NCI-H2171 (cell line): ENCODE measurements at regions not wholly inside any gene's neighbourhood (a gene's known extent, or its start where the extent isn't known, plus 50 kb on each side); places are given as distances from the start of the nearest gene placed in this dataset.

ENCODE experiments used
- DNase-seq: peaks from one replicate; lab custom pipeline; 2025; lab: John Stamatoyannopoulos, UW

DNA sequence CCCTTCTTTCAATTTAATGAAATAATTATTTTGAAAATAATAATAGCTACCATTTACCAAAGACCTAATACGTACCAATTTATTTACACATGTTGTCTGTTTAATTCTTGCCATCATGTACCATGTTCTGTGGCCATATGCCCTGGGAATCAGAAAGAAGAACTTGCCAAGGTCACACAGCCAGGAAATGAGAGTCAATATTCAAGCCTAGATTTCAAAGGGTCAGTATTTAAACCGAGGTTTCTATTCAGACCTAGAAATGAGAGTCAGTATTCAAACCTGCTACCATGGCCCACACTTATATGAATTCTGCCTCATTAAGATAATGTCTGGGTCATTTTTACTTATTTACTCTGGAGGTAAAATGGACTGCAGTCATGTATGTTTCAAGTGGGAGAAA, 103.6 kb upstream of the TBL1XR1 start:
- DNase-seq, result no peak

DNA sequence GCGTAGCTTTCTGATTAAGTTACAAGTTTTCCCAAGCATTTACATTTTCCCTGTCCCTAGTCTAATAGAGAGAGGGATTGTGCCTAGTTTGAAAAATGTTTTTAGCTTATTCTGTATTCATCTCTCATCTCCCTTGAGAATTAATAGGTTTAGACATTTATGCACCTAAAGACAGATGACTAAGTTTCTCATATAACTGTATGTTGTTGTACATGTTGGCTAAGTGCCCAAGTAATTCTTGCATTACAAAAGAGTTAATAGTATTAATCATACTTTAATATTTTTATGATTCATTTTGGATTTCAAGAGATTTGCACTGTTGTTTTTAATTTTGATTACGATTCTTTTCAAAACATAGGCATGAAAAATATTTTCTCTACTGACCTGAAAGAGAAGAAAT, 109.0 kb upstream of the TBL1XR1 start:
- DNase-seq, result no peak

DNA sequence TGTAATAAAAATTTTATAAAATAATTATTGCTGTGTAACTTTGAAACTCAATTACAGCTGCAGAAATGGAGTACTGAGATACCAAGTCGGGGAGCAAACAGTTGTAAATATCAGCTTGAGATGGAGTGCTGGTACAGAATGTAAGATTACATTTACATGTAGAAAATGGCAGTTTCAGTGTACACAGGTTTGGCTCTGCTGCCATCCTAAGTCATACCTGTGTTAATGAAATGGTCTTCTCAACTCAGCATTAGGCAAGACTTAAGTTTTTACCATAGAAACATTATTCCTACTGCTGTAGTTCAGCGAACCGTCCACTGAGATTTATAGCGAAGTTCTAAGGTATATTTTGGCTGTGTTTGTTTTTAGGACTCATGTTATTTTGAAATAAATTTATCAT, 110.1 kb upstream of the TBL1XR1 start:
- DNase-seq, result no peak

DNA sequence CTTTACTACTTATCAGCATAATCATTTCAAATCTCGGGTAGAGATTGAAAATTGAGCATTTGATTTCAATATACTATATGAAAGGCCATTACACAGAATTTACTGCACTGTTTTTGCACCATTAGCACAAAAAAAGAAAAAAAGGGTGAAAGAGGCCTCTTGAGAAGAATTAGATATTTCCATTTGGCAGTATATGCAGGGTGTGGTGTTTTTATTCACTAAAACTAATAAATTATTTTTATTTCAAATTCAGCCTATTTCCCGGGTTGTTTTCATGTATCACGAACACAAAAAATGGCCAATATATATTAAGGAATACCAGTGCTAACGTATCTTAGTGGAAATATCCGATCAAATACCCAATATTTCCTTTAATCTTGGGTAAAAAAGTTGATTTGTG, 110.5 kb upstream of the TBL1XR1 start:
- DNase-seq, result no peak

DNA sequence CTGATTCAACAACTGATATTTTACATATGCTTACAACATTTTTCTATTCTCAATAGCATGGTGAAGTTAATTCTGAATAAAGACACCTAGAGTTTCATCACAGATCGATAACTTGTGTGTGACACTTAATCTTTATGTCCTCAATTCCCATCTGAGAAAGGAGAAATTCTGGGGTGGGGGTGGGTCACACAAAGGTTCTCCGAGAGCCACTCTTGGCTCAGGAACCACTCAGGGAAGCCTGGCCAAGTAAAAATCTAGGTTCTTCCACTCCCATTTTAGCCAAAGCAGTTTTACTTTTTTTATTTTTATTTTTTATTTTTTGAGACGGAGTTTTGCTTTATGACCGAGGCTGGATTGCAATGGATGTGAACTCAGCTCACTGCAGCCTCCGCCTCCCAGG, 111.0 kb upstream of the TBL1XR1 start:
- no peak for DNase-seq

DNA sequence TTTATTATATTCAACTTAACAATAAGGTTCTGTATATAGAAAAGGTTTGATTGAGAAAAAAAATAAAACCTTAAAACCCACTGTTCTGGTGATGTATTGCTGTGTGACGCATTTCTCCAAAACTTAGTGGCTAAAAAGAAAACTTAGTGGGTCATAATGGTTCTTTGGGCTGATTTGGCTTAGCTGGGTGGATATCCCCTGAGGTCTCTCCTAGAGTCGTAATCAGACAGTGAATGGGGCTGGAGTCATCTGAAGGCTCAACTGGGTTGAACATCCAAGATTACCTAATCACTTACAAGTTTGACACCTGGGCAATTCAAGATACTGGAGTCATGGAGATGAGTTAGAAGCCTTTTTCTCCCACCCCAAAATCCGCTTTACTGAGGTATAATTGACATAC, 111.6 kb upstream of the TBL1XR1 start:
- DNase-seq, result no peak

DNA sequence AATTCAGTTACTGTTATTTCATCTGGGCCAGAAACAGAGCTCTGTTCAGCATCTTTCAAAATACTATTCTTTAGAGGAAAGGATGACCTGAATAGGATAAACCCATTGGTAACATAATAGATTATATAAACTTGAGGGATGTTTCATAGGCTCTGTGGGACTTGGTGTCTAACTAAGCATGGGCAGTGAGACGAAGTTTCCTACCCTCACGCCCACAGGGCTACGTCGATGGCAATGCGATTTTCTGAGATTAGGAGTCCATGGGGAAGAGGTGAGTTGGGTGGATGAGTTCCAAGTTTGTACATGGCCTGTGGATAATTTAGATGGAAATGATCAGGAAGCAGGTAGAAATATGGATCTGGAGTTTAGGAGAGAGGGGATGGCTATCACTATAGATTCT, 115.2 kb upstream of the TBL1XR1 start:
- no peak for DNase-seq

DNA sequence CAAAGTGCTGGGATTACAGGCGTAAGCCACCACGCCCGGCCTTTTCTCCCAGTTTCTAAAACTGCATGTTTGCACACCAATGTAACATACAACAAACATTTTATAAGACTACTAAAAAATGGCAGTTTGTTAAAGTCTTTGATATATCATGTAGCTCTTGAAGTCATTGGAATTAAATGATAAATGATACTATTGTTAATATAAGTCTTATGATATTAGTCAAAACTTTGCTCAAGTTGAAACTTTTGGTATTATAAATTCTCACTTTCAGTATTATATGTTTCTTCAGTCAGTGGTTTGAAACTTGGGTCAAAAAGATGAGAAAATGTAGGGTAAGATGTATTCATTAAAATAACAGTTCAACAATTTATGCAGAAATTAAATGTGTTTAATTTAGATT, 117.6 kb upstream of the TBL1XR1 start:
- DNase-seq, result no peak

DNA sequence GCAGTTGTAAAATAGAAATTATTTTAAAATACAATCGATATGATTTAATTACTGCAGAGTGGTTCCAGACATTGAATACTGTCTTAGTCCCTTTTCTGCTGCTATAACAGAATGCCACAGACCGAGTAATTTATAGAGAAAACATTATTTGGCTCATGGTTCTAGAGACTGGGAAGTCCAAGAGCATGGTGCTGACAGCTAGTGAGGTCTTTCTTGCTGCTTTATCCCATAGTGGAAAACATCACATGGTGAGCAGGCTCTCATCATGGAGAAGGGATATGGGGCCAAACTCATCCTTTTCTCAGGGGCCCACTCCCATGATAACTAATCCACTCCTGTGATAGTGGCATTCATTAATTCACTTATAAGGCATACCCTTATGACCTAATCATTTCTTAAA, 120.0 kb upstream of the TBL1XR1 start:
- DNase-seq, result no peak

DNA sequence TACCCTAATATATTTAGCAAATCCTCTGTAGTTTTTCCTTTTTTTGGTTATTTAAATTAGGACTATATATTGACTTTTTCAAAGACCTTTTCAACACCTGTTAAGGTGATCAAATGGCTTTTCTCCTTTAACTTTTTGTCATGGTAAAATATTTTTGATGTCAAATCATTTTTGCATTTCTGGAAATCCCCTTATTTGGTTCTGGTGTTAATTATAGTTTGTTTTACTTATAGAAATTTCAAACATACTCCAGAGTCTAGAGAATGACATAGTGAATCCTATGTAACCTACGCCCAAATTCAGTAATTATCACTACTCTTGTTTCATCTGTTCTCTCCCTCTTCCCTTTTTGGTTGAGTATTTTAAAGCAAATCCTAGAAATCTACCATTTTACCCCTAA, 121.3 kb upstream of the TBL1XR1 start:
- DNase-seq, result no peak

DNA sequence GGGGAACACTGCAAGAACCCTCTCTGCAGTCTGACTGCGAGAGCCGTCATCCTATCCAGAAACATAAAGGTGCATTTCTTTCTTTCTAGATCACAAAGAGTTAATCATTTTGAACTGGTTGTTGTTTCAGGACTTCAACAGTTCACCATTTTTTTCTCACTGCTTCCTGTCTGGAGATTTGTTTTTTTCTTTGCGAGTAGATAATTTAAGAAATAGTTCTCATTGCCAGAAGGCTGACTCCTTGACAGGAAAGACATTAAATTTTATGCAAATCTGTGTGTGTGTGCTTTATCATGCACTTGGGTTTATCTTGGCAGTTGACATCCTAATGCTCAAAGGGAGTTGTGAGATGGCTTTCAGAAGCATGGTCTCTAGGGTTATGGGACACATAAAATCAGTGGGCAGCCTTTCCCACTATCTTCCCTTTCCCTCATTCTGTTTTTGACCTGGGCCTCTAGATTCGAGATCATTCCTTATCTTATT, 123.5 kb upstream of the TBL1XR1 start:
- DNase-seq, result no peak

DNA sequence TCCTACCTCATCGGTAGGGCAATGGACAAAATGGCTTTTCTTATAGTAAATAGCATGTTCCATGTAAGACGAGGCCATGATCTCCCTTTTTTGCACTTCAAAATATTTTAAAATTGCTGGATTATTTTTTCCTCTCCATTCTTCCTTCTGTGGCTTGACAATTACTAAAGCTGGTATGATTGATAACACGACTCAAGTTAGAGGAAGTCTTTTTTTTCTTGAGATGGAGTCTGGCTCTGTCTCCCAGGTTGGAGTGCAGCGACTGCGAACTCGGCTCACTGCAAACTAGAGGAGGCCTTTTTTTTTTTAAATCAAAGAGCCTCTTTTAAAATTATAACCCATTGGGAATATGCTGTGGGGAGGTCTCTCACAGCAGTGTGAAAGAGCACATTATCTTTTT, 124.5 kb upstream of the TBL1XR1 start:
- no peak for DNase-seq

DNA sequence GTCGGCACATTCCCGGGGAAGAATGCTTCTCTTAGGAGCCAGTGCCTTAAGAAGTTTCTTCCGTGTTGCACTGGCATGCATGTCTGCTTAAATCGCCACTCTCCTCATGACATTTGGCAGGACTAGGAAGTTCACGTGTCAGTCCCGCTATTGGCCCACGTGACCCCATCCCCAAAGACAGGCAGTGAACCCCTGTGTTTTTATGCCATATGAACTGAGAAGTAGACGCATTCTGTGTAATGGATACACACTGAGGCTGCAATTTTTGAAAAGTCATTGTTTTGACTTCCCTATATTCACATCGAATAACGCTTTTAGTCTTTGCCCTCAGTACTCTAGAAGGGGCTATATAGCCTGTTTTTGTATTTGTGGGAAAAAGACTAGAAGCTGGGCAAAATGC, 125.6 kb upstream of the TBL1XR1 start:
- DNase-seq, result no peak

DNA sequence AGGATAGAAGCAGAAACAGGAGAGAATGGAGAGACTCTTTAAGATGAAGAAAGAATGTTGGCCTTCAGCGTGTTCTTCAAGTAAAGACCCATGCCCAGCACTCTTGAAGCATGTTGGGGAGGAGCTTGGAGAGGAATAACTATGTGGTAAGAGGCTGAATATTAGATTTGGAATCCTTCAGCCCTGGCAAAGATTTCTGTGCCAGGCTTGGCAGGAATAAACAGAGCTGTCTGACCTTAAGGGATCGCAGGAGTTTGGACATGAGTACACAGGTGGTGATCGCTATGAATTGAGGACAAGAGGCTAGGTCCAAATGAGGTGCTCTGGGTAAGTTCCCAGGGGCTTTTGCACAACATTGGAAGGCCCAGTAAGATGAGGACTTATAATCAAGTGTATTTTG, 132.6 kb upstream of the TBL1XR1 start:
- no peak for DNase-seq

DNA sequence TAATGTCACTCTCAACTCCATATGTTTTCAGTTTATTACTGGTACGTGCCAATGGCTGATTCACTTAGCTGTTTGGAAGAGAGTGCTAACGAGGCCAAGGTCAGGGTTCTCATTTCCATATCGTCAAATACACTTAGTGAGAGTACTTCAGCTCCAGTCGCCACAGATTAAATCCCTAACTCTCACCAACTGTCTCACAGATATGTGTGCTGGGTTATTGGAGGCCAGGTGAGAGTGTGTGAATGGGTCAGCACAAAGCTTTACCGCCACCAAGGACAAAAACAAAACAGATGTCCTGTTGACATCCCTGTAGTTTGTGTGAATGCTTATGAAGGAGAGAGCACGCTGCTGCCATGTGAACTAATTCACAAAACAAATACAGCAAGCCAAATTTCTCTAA, 133.5 kb upstream of the TBL1XR1 start:
- DNase-seq, result no peak

DNA sequence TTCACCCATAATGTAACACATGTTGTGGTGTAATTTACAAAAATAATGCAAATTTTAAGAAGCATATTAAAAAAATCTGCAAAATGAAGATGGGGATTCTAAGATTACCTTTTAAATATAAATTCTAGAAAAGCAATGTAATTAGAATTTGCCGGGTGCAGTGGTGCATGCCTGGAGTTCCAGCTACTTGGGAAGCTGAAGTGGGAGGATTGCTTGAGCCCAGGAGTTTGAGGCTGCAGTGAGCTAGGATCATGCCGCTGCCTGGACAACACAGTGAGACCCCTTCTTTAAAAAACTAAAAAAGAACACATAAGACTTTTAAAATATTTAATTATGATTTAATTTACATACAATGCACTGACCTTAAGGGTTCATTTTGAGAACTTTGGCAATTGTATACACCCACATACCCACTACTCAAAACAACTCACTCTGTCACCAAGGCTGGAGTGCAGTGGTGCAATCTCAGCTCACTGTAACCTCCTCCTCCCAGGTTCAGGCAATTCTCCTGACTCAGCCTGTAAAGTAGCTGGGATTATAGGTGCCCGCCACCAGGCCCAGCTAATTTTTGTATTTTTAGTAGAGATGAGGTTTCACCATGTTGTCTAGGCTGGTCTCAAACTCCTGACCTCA, 134.0 kb upstream of the TBL1XR1 start:
- no peak for DNase-seq

DNA sequence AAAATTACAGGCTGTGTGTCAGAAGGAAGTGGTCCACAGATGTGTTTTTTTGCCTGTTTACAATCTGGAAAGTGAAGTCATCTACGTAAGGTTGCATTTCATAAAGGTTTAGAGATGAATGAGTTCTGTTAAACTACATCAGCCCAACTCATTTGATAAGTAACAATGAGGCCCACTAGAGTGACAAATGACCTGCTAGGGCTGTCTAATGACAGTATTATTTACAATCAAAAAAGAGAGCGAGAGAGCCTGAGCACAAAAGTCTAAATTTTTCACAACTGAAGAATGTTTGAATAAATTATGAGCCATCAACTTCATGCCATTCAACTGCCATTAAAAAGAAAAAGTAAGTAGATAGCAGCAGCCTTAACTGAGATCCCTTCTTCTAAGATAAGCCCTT, 135.7 kb upstream of the TBL1XR1 start:
- no peak for DNase-seq

DNA sequence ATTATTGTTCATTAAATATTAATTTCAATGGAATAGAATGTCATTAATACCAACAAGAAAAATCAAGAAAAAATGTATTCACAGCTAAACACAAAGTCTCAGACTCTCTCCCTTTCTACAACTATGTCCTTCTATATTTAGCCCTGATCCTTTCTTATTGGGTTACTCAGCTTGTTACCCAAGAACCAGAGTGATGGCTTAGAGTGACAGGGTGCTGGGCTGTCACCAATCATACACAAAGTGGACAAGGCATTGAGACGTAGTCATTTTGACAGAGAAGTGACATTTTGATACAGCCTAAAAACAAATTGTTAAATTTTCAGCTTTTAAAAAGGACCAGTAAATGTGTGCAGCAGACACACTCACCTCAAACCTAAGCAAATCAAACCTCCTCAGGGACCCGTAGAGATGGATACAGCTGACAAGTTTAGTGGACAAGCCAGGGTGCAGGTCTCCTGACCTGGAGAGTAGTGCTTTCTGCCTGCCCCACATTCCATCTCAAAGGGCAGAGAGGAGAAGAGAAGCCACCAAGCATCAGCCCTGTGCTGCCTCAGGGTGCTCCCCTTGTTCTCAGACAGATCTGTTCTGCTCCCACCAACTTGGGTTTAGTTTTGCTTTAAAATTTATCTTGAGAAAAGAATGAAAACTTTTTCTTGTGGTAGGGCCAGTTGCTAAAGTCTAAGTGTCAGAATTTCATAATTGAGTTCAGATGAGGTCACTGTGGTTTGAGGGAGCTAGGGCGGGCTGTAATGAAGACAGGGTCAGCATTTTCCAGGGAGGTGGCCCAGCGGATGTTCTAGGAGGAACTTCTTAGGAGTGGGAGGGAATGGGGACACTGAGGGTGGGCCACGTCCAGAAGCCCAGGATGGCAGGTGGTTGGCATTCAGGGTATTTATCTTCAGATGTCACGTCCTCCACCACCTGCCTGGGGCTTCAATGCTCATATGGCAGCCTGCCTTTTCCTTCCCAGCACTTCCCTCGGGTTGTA, 136.5 kb upstream of the TBL1XR1 start:
- peak; percentile 54 for DNase-seq

DNA sequence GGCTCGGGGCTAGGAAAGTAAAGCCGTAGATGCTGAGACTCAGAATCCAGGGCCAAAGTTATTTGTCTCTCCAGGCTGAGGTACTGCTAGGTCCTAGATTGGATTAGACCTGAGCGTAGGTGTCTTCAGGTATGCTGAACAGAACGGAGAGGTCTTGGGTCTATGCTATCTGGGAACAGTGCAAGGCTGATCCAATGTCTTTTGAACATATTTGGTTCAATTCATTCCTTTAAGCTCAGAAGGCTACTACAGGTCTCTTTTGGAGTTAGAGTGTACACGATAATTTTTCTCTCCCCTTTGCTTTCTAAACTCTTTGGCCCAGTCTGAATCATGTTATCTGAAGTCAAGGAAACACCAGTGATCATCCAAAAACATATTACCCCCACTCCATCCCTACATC, 137.5 kb upstream of the TBL1XR1 start:
- DNase-seq, result no peak

DNA sequence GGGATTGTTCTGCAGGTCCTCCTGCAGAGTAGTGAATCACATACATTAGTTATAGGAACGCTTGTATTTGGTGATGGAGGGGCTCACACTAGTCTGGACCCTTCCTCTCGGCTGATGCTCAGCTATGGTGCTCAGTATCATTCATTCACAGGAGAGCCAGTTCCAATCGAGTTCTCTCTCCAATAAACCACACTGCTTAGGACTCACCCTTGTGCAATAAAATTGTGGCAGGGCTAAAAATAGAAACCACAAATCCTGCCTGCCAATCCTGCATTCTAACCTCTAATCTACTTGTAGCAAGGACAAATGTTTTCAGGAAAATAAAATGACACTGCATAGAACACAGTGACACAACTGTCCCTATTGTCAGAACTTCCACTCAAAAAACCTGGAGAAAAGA, 138.4 kb upstream of the TBL1XR1 start:
- DNase-seq, result no peak

DNA sequence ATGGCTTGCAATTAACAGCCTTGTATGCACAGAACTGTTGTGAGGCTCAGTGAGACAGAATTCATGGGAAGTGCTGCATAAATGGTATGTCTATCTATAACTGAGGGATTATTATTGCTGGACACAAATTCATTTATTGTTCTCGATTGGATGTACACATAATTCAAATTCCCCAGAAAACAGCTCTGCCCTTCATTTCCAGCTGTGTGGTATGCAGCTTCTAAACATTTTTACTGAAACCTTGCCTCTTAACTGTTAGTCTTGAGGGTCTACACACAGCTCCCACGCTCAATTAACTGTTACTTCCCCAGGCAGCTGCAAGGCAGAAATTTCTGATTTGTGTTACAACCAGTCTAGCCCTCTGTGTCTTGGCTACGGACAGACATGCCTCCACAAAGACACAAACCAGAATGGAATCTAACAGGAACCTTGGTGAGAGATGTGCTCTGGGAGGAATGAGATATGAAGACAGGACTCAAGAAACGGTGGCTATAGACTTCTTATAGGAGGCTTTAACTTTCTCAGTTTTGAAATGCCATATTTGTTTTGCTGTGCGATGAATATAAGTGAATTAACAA, 139.7 kb upstream of the TBL1XR1 start:
- DNase-seq, result no peak

DNA sequence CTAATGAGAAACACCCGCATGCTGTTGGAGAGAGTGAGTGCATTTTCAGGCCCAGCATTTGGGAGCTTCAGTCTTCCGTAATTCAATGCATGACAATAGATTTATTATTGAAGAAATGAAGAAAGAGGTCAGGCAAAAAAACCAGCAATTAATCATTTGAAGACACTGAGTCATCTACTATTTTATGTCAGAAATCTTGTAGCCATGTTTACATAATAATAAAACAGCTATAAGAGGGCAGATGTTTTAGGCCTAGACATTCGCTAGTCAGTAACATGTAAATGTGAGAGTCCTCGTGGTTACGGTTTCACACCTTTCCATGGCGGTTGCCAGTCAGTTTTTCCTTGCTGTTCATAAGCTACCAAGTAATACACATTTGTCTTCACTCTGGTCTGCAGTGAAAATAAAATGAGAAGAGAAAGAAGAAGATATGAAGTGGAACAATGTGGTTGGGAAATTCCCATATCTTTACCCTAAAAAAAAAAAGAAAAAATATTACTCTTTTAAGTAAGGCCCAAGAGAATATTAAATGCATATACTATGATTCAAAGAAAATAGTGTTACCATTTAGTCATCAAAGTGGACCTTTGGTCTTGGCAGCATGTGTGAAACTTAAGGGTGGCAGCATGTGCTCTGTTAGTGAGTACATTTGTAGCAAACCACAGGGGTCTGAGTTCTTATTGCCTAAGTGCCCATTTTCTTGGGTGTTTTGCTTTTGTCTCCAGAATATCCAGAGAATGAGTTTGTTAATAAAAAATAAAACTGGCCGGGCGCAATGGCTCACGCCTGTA, 140.5 kb upstream of the TBL1XR1 start:
- DNase-seq, result no peak
